HG03378 (cell line): ENCODE measurements at regions not wholly inside any gene's neighbourhood (a gene's known extent, or its start where the extent isn't known, plus 50 kb on each side); places are given as distances from the start of the nearest gene placed in this dataset.
"Not testable (repeated sequence)": the region's sequence is repeated elsewhere in the genome, so short reads cannot be mapped to it uniquely, and the experiment has no call there.

Source experiments
- ATAC-seq: cut with Tn5 transposase; IDR thresholded peaks from one replicate; pipeline ENCODE4 v1.9.1; 2021; ENCODE audit warnings: mild to moderate bottlenecking, moderate library complexity; ENCODE audit not compliant: unreplicated experiment

GRCh38 chr7:79513261-79513660, 59.8 kb upstream of the MAGI2 start:
- no peak for ATAC-seq

GRCh38 chr7:79512261-79512660, 58.8 kb upstream of the MAGI2 start:
- no peak for ATAC-seq

- ATAC-seq = not testable (repeated sequence)
Measured at GRCh38 chr7:79511056-79511455, 57.6 kb upstream of the MAGI2 start.

- ATAC-seq = no peak
Measured at GRCh38 chr7:79507131-79507530, 53.7 kb upstream of the MAGI2 start.

- no peak for ATAC-seq
Measured at GRCh38 chr7:79506481-79506880, 53.0 kb upstream of the MAGI2 start.

- ATAC-seq = no peak
Measured at GRCh38 chr7:79504607-79505389, 51.3 kb upstream of the MAGI2 start.
